GM21737 (cell line): ENCODE measurements at regions not wholly inside any gene's neighbourhood (a gene's known extent, or its start where the extent isn't known, plus 50 kb on each side); places are given as distances from the start of the nearest gene placed in this dataset.
A peak's percentile ranks its signal among the peaks of the same experiment; 100 is the strongest.
"Not testable (repeated sequence)": the region's sequence is repeated elsewhere in the genome, so short reads cannot be mapped to it uniquely, and the experiment has no call there.

Experiments
- ATAC-seq: cut with Tn5 transposase; IDR thresholded peaks from one replicate; pipeline ENCODE4 v1.9.1; 2021; ENCODE audit warnings: mild to moderate bottlenecking, moderate library complexity; ENCODE audit not compliant: unreplicated experiment

- ATAC-seq: no peak
Observed at GRCh38 chr2:62335612-62336011, 139.7 kb downstream of the B3GNT2 start.

GRCh38 chr2:62334440-62335058, 138.6 kb downstream of the B3GNT2 start:
- no peak for ATAC-seq

- no peak for ATAC-seq
Observed at GRCh38 chr2:62334009-62334408, 138.1 kb downstream of the B3GNT2 start.

GRCh38 chr2:62330959-62331358, 135.0 kb downstream of the B3GNT2 start:
- no peak for ATAC-seq

- ATAC-seq: no peak
Observed at GRCh38 chr2:62329797-62330196, 133.9 kb downstream of the B3GNT2 start.

GRCh38 chr2:62326735-62327134, 130.8 kb downstream of the B3GNT2 start:
- ATAC-seq: no peak

GRCh38 chr2:62325398-62325797, 129.5 kb downstream of the B3GNT2 start:
- no peak for ATAC-seq

GRCh38 chr2:62321380-62322289, 125.7 kb downstream of the B3GNT2 start:
- ATAC-seq: no peak

GRCh38 chr2:62320657-62321357, 124.9 kb downstream of the B3GNT2 start:
- ATAC-seq: no peak

- ATAC-seq: not testable (repeated sequence)
Observed at GRCh38 chr2:62320137-62320536, 124.2 kb downstream of the B3GNT2 start.

- no peak for ATAC-seq
Observed at GRCh38 chr2:62319070-62319469, 123.2 kb downstream of the B3GNT2 start.

GRCh38 chr2:62315476-62315875, 119.6 kb downstream of the B3GNT2 start:
- ATAC-seq: no peak

GRCh38 chr2:62314291-62314690, 118.4 kb downstream of the B3GNT2 start:
- no peak for ATAC-seq

- ATAC-seq: peak; percentile 71
Observed at GRCh38 chr2:62313449-62314227, 117.7 kb downstream of the B3GNT2 start.

- peak; percentile 46 for ATAC-seq
Observed at GRCh38 chr2:62309465-62310091, 113.7 kb downstream of the B3GNT2 start.

GRCh38 chr2:62309081-62309464, 113.2 kb downstream of the B3GNT2 start:
- ATAC-seq: no peak

- ATAC-seq: no peak
Observed at GRCh38 chr2:62307469-62308389, 111.8 kb downstream of the B3GNT2 start.

GRCh38 chr2:62306751-62307468, 111.0 kb downstream of the B3GNT2 start:
- peak; percentile 33 for ATAC-seq
